Natural killer cell (primary cell): ENCODE measurements at regions not wholly inside any gene's neighbourhood (a gene's known extent, or its start where the extent isn't known, plus 50 kb on each side); places are given as distances from the start of the nearest gene placed in this dataset.
"Not testable (repeated sequence)": the region's sequence is repeated elsewhere in the genome, so short reads cannot be mapped to it uniquely, and the experiment has no call there.

Experiments
- ATAC-seq, 3 donors: fragments of 150-1000 bp in 2 of 3; fragments of 200-7000 bp in 1 of 3; cut with Tn5 transposase; 1 replicate in 1 of 3; 2 replicates in 2 of 3; pipeline ENCODE4 v1.10.0; 2021; ENCODE audit warnings: mild to moderate bottlenecking in 2 of 3, moderate library complexity in 2 of 3
- DNase-seq, 2 donors: peaks; one replicate each; pipeline versions ENCODE4 v3.0.0 to v3.0.0-alpha.2; 2013 to 2021; ENCODE audit warnings: mixed read lengths in 1 of 2
- H3K27ac ChIP-seq: one replicate; pipeline ENCODE4 v1.5.1; 2013; ENCODE audit warnings: mild to moderate bottlenecking, low read length
- H3K27me3 ChIP-seq: one replicate; pipeline ENCODE4 v1.6.1; 2013; ENCODE audit warnings: low read length; ENCODE audit not compliant: control insufficient read depth, insufficient read depth
- H3K36me3 ChIP-seq: one replicate; pipeline ENCODE4 v1.6.1; 2013; ENCODE audit warnings: low read length; ENCODE audit not compliant: control insufficient read depth, insufficient read depth
- H3K4me1 ChIP-seq: one replicate; pipeline ENCODE4 v1.6.1; 2013; ENCODE audit warnings: low read length; ENCODE audit not compliant: control insufficient read depth, insufficient read depth
- H3K4me3 ChIP-seq: one replicate; pipeline ENCODE4 v1.5.1; 2013; ENCODE audit warnings: low read length
- H3K9me3 ChIP-seq: one replicate; pipeline ENCODE4 v1.6.1; 2013; ENCODE audit warnings: low read length; ENCODE audit not compliant: control insufficient read depth, insufficient read depth
- H3K27ac Mint-ChIP-seq, 2 donors: one replicate each; pipeline ENCODE4 v1.8.0; 2022; ENCODE audit warnings: mild to moderate bottlenecking in 2 of 2, mixed read lengths in 2 of 2, moderate library complexity in 1 of 2
- H3K27me3 Mint-ChIP-seq, 2 donors: one replicate each; pipeline ENCODE4 v1.8.0; 2022; ENCODE audit warnings: low read depth in 2 of 2, mixed read lengths in 2 of 2
- H3K36me3 Mint-ChIP-seq: one replicate; pipeline ENCODE4 v1.8.0; 2022; ENCODE audit warnings: mixed read lengths
- H3K4me1 Mint-ChIP-seq, 2 donors: one replicate each; pipeline ENCODE4 v1.8.0; 2022; ENCODE audit warnings: mixed read lengths in 2 of 2
- H3K4me3 Mint-ChIP-seq: one replicate; pipeline ENCODE4 v1.8.0; 2022; ENCODE audit warnings: mild to moderate bottlenecking, moderate library complexity, mixed read lengths
- H3K9me3 Mint-ChIP-seq, 2 donors: one replicate each; pipeline ENCODE4 v1.8.0; 2022; ENCODE audit warnings: mixed read lengths in 2 of 2
- CTCF ChIP-seq: fragments of 200-600 bp; IDR thresholded peaks from one replicate; pipeline ENCODE4 v1.8.0; 2022; ENCODE audit warnings: antibody characterized with exemption
- WGBS: methylation state at CpG from one replicate; pipeline ENCODE4 v1.1.7; 2013; ENCODE audit warnings: missing lambda C conversion rate; ENCODE audit not compliant: insufficient coverage; 5-methylcytosine and 5-hydroxymethylcytosine counted together
- intact Hi-C: fragments of 100-400 bp; cut with micrococcal nuclease; formaldehyde crosslinking; loops from one replicate; pipeline ENCODE4 v1.14.2; 2022

DNA sequence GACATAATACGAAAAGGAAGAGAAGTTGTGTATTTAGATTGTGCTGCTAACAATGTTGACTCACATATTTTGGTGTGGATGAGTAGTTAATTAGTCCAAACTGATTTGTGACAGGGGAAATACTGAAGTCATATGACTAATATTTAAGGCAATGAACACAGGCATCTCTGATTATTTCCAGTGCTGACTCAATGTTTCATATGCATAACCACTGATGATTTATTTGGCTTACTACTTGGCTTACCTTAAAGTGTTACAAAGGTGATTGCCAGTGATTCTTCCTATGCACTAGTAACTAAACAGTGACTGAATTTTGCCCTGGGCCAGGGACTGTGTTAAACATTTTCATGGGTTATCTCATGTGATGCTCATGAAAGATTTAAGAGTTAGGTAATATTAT, 722.6 kb downstream of the METTL4 start:
- no peak for TF ChIP-seq CTCF
- Histone ChIP-seq H3K27me3 (no peaks in the 10 kb centered on the region), H3K9me3 (no peaks in the 10 kb centered on the region), H3K36me3 (no peaks in the 10 kb centered on the region), H3K27ac (no peak overlapping the region), H3K4me3 (no peak overlapping the region), H3K4me1 (no peaks in the 10 kb centered on the region)
- peaks cover 4 to 5% of the 10 kb centered on the region in 2 donors for H3K9me3 Mint-ChIP-seq
- no peak overlapping the region for H3K27ac Mint-ChIP-seq
- ATAC-seq (no peak), DNase-seq (no peak)
- no peaks in the 10 kb centered on the region for H3K36me3 Mint-ChIP-seq
- peaks cover 5 to 6% of the 10 kb centered on the region in 2 donors for H3K4me1 Mint-ChIP-seq
- WGBS: 86% methylated on average over 1 of the region's 1 CpG
- H3K4me3 Mint-ChIP-seq: no peak overlapping the region
- H3K27me3 Mint-ChIP-seq: no peaks in the 10 kb centered on the region
- intact Hi-C loops: no loop called here

DNA sequence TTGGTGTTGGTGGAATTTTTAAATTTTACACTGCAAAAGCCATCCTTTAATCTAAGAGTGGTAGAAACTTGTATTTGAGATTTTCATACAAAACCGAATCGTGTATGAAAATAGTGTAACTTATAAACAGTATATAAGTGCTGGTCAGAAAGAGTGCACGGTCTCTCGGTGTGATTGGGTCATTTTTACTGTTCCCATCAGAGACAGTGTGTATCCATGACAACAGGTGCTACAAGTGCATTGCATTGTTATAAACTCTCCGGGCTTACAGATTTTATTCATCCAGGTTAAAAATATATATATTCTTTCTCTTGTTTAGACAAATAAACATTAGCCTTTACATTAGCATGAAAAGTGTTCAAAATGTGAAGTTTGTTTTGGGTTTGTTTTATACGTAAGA, 721.9 kb downstream of the METTL4 start:
- Mint-ChIP-seq H3K4me1 (peaks cover 5 to 6% of the 10 kb centered on the region in 2 donors), H3K9me3 (peaks cover 4 to 5% of the 10 kb centered on the region in 2 donors), H3K36me3 (no peaks in the 10 kb centered on the region), H3K4me3 (no peak overlapping the region), H3K27me3 (no peaks in the 10 kb centered on the region), H3K27ac (no peak overlapping the region)
- 77% methylated on average over 4 of the region's 6 CpGs for WGBS
- Histone ChIP-seq H3K9me3 (no peaks in the 10 kb centered on the region), H3K4me3 (no peak overlapping the region), H3K36me3 (no peaks in the 10 kb centered on the region), H3K27me3 (no peaks in the 10 kb centered on the region), H3K4me1 (no peaks in the 10 kb centered on the region), H3K27ac (no peak overlapping the region)
- no peak for TF ChIP-seq CTCF
- DNase-seq (no peak), ATAC-seq (no peak)
- intact Hi-C loops: no loop called here

- intact Hi-C loops, H3K4me1 Mint-ChIP-seq, H3K4me1 ChIP-seq, H3K36me3 Mint-ChIP-seq, ATAC-seq, H3K27ac Mint-ChIP-seq, H3K4me3 ChIP-seq, H3K9me3 ChIP-seq, H3K27ac ChIP-seq, DNase-seq, H3K27me3 Mint-ChIP-seq, H3K4me3 Mint-ChIP-seq, H3K27me3 ChIP-seq, H3K9me3 Mint-ChIP-seq, H3K36me3 ChIP-seq: not testable (repeated sequence)
- WGBS: 70% methylated on average over 2 of the region's 2 CpGs
Observed at GRCh38 chr18:1857281-1857680, 714.0 kb downstream of the METTL4 start.

DNA sequence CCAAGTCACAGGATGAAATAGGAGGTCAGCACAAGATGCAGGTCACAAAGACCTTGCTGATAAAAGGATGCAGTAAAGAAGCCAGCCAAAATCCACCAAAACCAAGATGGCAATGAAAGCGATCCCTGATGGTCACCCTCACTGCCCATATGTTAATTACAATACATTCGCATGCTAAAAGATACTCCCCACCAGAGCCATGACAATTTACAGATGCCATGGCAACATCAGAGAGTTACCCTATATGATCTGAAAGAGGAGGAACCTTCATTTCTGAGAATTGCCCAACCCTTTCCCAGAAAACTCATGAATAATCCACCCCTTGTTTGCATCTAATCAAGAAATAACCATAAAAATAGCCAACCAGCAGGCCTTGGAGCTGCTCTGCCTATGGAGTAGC, 709.8 kb downstream of the METTL4 start:
- H3K27ac Mint-ChIP-seq: no peak overlapping the region
- H3K9me3 ChIP-seq: no peaks in the 10 kb centered on the region
- intact Hi-C loops: no loop called here
- 93% methylated on average over 2 of the region's 2 CpGs for WGBS
- H3K36me3 ChIP-seq: no peaks in the 10 kb centered on the region
- no peaks in the 10 kb centered on the region for H3K4me1 ChIP-seq
- no peaks in the 10 kb centered on the region for H3K27me3 ChIP-seq
- no peak overlapping the region for H3K4me3 Mint-ChIP-seq
- H3K27me3 Mint-ChIP-seq: no peaks in the 10 kb centered on the region
- TF ChIP-seq CTCF: no peak
- ATAC-seq (no peak), DNase-seq (no peak)
- H3K9me3 Mint-ChIP-seq: peaks cover under 1 to 8% of the 10 kb centered on the region in 2 donors
- no peaks in the 10 kb centered on the region for H3K36me3 Mint-ChIP-seq
- no peaks in the 10 kb centered on the region for H3K4me1 Mint-ChIP-seq
- no peak overlapping the region for H3K4me3 ChIP-seq
- H3K27ac ChIP-seq: no peak overlapping the region
